LHCN-M2 (cell line): ENCODE measurements at regions not wholly inside any gene's neighbourhood (a gene's known extent, or its start where the extent isn't known, plus 50 kb on each side); places are given as distances from the start of the nearest gene placed in this dataset.
"Not testable (repeated sequence)": the region's sequence is repeated elsewhere in the genome, so short reads cannot be mapped to it uniquely, and the experiment has no call there.

Experiments used
- DNase-seq: peaks from one replicate; pipeline ENCODE4 v3.0.0-alpha.2; 2012; ENCODE audit warnings: low read depth

DNA sequence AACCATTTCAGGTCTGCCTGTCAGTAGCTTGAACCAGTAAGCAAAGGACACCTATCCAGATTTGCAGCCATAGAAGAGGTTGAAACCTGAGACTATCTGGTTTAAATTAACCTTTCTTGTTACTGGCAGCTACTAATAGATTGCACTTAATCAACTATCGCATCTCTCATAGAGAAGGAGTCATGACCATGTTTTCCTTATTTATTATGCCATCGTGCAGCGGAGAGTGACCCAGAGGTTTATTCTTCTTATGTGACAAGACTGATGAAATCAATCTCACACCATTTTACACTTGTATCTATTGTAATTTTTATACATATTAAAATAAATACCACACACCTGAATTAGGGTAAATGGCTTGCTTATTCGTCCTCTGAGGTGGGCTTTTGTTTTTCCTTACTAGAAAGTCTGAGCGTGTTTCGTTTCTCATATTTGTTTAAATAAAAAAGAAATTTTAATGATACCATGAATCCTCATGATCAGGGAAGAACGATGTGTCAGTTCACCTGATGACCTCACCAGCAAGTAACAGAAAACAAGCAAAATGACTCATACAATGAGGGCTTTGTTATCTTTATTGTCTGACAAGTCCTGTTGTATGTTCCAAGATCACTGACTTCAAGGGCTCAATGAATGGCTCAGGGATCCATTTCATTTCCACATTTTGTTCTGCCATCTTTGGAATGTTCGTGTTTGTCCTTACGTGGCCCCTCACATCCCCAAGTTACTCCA, 379.5 kb upstream of the DPH6 start:
- DNase-seq = peak; percentile 20

DNA sequence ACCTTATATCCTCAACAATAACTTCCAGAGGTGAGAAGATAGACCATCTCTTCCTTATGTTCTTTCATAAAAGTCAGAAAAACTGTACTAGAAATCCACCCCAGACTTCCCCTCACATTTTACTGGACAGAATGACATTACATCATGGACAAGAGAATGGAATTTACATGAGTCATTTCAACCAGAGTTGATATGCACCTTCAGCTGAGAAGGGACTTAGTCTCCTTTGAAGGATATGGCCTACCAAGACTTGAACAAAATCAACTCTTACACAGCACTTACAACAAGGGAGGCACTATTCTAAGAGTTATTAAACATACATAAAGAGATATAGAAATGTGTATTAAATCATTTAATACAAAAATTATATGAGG, 380.0 kb upstream of the DPH6 start:
- DNase-seq = peak; percentile 12

DNA sequence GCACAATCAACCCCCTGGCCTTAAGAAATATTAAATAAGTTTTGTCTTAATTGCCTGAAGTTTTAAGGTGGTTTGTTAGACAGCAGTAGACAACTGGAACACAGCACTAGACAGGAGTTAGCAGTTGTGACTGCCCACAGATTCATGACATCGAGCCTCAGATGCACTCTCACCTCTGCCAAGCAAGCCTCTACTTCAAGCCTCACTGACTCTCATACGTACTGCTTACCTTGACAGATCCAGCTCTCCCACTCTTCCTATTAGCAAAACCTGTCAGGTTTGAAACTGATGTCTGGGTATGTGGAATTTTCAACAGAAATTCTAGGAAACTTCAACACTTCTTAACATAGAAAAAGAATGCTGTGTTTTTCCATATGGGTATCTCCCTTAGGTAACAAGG, 382.9 kb upstream of the DPH6 start:
- DNase-seq = no peak

DNA sequence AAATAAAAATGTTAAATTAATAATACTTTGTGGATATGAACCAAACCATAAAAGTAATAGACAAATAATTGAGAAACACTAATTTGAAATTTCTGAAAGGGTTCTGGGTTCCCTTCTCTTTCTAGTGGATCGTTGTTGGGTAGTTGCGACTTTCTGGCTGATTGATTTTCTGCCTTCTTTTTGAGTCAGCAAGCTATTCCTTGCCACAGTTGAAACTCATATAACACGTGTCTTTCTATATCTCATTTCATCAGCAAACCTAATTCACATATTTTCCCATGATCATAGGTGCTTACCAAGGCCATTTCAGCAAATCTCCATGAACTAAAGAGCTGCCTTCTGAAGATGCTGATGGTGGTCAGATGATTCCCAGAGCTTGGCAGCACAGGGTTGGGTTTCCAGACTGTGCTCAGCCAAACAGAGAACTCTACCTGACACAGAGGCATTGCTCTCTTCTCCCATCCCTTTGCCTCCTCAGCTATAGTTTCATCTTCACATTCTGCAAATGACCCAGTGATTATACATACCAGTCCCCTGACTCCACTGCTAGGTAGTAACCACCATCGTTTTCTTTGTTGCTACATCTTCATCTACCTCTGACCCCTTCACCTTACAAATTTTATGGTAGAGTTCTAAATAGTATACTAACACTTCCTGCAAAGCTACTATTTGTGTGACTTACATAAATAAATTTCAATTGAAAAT, 383.9 kb upstream of the DPH6 start:
- no peak for DNase-seq

DNA sequence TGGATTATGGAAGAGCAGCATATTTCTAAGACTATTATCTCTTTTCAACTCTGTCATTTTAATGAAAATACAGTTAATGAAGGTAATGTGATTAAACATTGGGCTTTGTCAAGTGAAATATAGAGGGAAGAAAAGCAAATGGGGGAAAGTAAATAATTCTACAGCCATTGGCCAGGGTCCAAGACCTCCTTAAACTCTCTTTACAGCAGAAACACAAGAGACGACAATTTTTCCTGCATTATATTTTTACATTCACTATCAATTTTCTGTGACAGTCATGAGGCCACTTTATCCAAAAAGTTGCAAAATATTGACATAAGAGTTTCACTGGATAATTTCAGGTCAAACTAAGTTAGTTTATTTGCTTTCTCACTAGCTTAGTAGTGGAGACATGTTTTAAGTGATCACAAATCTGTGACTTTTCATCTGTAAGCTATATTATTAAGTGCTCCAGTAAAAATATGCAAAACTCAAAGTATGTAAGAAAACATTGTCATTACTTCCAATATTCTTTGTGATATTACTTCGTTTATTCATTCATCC, 385.9 kb upstream of the DPH6 start:
- no peak for DNase-seq

DNA sequence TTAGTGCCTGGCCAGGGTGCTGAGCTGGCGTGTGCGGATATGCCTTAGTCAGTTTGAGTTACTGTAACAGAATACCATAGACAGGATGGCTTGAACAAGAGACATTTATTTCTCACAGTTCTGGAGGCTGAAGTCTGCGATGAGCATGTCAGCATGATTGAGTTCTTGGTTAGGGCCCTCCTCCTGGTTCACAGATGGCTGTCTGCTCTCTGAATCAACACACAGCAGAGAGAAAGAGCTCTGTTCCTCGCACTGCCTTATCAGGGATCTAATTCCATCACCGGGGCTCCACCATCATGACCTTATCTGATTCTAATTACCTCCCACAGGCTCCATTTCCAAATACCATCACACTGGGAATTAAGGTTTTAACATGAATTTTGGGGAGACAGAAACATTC, 386.6 kb upstream of the DPH6 start:
- peak; percentile 5 for DNase-seq

DNA sequence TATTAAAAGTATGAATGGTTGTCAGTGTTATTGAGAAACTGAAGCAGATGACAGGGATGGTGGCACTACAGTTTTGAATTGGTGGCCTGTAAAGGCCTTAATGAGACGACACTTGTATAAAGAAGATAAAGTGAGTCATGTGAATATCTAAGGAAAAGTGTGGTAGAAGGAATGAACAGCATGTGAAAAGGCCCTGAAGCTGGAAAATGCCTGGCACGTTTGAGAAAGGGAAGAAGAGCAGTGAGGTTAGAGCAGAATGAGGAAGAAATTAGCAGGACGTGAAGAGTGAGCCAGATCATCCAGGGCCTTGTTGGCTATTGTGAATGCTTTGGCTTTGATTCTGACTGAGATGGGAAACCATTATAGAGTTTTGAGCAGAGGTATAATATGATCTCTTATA, 387.6 kb upstream of the DPH6 start:
- DNase-seq = no peak

DNA sequence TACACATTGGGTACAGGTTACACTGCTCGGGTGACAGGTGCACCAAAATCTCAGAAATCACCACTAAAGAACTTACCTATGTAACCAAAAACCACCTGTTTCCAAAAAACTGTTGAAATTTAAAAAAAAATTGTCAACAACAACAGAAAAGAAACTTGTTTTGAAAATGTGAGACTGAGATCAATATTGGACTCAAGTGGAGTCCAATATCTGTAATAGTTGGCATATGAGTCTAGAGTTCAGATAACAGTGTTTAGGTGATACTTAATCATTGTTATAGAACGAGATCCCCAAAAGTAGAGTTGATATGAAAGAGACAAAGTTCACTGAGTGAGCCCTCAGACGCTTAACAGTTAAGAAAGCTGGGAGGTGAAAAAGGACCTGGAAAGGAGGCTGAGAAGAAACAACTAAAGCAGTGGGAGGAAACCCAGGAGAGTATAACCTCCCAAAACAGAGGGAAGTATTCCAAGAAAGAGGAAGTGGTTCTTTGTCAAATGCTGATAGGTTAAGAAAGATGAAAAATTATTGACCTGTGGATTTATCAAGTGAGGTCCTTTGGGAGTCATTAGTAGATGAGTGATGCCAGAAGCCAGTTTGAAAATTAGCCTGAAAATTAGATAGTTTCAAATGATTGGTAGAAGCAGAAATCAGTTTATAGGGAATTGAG, 388.6 kb upstream of the DPH6 start:
- no peak for DNase-seq

DNA sequence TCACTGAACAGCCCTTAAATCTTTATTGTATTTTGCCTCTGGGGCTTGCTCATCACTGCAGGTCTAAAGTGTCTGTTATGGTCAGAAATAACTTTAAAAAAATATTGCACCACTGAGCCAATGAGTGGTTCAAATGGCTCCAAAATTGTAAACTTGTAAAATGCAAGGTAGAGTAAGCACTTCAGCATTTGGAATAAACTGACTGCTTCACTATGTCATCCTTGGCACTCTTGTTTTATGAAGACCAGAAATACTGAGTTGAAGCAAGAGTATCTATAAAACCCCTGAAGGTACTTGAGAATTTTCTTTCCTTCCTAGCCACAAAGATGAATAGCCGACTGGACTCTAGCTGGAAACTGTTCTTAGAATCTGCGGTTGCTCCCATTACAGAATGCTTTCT, 390.3 kb upstream of the DPH6 start:
- no peak for DNase-seq

DNA sequence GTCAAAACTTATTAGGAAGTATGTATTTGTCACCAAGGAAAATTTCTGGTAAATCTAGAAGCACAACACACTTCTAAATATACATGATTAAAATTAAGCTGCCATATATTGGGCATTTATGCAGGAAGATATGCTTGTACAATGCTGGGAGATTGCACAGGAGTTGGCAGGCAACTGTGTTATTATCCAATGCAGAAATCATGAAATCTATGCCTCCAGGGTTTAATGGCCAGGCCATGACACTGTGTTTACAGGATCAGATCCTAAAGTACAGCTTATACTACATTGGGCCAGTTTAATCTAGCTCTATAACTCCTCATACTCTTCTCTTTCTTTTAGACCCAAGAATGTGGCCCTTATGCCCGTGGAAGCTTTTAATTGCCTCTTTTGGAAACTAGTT, 391.4 kb upstream of the DPH6 start:
- no peak for DNase-seq

DNA sequence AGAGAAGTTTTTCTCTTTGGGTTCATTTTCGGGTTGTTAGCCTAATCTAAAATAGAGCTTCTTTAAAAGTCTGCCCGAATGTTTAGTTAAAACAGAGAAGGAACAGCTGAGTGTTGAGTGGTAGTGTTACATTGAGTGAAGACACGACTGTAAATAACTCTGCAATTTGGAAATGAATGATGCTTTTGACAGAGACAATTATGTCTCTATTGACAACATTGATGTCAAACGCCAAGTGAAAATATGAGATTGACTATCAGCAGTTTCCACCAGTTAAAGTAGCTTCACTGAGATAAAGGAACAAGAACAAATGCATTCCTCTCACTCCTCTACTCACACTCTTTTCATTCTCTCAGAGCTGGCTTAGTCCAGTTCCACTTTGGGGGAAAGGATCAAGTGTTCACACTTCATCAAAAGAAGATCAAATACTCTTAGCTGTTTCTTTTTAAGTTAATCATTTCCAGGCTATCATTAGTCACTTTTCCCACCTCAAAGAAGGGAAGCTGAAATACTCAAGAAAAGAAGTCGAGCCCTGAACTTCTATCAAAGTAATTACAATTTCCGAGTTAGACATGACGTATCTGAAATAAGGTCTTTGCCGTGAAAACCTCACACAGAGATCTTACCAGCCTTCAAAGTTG, 399.1 kb upstream of the DPH6 start:
- no peak for DNase-seq

DNA sequence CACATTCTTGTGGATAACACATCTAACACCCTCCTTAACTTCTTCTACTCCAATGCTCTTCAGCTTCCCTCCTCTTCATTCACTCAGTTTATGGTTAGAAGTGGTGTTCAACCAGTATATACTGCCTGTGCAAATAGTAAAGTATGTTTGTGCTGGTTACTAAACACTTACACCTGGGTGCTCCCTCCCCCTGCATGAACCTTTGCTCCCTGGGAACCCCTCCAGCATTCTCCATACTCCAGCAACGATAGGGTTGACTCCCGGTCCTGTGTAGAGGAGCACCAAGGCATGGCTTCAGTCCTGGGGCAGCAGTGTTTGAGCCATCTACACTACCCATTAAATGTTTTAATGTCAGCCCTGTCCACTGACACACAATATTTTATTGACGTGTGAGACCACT, 407.5 kb upstream of the DPH6 start:
- no peak for DNase-seq

DNA sequence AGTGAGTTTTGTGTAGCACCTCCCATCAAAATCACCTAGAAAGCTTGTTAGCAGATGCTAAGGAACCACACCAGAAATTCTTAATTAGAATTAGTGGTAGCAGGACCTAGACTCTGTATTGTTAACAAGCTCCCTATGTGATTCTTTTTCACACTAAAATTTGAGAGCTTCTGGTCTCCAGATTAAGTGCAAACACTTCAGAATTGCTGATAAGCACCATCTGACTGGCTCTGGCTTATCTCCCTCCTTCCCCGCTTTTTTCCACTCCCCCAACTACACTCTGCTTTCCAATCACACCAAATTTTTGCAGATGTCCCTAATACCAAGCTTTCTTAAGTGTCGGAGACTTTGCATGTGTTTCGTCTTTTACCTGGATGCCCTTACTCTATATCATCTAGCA, 410.1 kb upstream of the DPH6 start:
- DNase-seq = no peak

DNA sequence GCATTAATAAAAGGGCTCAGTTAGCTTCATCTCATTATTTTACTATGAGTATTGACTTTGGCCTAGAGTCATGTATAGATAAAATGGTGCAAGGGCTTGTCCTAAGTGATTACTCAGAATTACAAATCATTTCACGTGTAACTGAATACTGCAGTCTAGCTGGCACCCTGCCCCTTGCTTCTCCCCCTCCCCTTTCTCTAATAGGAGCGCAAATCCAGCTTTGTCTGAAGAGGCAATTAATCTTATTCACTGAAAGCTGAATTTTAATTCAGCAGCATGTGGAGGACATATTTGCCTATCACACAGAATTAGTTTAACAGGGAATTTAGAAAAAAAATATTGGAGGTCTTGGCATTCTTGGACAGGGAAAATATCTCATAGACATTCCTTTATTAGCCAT, 412.1 kb upstream of the DPH6 start:
- no peak for DNase-seq

DNA sequence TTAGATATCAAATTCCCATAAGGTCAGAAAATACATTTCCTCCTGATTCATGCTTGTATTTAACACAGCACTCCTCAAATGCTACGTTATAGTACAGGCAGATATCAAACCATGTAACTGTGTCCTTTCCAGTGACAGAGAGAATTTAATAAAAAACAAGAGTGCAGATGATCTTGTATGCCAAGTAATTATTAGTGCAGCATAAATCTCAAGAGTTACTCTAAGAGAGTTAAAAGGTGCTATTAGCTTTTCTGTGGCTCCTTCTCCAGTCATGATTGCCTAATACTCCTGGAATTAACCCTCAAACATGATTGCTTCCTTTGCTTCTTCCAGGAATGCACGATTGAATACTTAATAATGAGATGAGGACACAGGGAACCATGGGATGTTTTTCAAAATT, 413.0 kb upstream of the DPH6 start:
- DNase-seq = no peak

DNA sequence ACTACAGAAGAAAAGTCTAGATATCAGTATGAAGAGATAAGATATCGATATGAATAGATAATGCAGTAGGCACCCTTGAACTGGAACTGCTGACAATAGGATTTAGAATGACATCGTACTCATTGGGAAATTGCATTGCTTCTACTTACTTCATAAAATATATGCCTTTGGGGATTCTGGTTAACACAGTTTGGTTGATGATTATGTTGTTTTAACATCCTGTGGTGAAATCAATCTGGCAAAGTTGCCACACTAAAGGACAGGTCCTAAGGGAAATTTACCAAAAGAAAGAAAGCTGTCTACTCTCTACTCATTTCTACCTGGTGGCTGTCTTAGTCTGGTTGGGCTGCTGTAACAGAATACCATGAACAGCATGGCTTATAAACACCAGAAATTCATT, 417.4 kb upstream of the DPH6 start:
- peak; percentile 51 for DNase-seq

DNA sequence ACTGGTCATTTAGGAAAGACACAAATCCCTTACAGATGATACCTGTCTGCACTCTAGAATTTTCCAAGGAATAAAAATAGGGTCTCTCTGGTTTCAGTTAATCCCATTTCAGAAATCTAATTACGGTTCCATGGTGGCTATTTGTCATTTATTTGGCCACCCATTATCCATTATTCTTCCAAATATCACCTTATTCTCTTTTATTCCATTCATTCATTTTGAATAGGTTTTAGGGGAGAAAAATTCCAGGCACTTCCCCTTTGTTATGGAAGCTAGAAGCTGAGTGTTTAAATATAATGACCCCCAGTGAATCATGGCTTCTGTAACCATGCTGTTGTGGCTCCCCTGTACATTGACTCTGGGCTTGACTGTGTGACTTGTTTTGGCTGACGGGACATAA, 420.8 kb upstream of the DPH6 start:
- no peak for DNase-seq

DNA sequence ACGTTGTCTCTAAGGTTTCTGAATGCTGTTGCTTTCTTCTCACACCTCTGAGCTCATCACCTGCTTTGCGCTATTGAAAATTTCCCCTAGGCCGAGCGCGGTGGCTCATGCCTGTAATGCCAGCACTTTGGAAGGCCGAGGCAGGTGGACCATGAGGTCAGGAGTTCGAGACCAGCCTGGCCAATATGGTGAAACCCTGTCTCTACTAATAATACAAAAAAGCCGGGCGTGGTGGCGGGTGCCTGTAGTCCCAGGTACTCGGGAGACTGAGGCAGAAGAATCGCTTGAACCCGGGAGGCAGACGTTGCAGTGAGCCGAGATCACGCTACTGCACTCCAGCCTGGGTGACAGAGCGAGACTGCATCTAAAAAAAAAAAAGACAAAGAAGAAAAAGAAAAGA, 422.0 kb upstream of the DPH6 start:
- not testable (repeated sequence) for DNase-seq

DNA sequence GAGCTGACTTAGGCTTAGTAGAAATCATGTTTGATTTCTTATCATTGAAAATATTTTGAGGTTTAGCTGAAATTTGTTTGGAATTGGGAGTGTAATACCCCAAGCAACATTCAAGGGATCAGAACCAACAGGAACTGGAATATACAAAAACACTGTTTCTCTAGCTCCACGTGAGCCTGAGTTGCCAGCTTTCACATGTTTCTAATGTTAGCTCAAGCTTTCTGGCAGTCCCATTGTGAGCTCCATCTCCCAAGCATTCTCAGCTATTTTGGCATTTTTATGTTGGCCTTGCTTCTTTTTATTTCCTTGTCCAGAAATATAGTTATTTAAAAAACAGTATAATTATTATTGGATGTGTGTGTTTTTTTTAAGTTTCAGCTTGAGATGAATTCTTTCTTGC, 427.1 kb upstream of the DPH6 start:
- DNase-seq = no peak

DNA sequence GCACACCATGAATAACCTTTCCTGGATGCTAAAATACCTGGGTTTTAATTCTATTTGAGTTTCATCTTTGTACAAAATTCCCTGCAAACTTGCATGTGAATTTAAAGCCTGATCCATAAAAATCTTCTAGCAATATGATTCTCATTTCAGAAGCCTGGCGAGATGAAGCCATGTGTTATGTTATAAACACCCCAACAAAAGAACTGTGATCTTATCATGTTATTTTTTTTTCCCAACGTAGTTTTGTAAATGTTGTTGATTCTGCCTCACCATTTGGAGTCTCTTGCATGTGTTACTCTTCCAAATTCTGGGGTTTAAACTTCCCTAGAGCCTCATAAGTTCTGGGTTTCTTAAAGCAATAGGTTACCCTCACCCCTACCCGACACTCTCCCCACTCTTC, 428.1 kb upstream of the DPH6 start:
- no peak for DNase-seq

DNA sequence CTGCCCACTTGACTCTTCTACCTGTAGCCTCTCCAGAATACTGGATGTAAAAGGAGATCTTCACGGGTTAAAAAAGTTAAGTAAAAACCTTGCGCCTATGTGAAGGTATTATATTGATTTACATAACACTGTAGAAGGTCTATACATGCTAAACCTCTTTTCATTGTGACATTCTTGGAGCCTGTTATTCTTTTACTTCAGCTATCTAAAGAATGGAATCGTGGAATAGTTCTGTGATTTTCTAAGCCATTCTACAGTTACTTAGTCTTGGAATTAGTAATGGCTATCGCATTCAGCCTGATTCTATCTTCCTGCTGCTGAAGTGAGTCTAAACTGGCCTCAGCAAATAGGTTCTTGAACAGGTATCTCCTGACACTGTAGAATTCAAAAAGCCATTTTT, 430.0 kb upstream of the DPH6 start:
- DNase-seq = no peak

DNA sequence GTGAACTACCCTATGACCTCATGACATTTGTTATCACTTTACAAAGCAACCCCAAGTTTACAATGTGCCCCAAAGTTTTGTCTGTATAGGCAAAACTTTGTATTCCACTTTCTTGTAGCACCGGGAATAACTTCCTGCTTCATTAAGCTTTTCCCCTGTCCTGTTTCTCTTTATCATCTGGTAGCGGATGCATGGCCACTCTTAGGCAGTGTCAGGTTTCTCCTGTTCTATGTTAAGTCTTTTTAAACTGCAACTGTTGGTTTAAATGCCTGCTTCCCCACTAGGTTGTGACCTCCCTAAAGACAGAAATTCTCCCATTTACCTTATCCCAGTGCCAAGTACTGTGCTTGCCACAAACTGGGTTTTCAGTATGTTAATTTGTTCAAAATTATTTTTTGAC, 433.6 kb upstream of the DPH6 start:
- DNase-seq = no peak
